G401 (cell line): ENCODE measurements at regions not wholly inside any gene's neighbourhood (a gene's known extent, or its start where the extent isn't known, plus 50 kb on each side); places are given as distances from the start of the nearest gene placed in this dataset.

ENCODE experiments used
- DNase-seq: peaks from one replicate; pipeline ENCODE4 v3.0.0-alpha.2; 2015; ENCODE audit warnings: low spot score
- in situ Hi-C: cut with HindIII; loops from 2 replicates; pipeline ENCODE4 v1.10.0; 2016; ENCODE audit warnings: low sequenced_read_pairs, mixed read lengths

DNA sequence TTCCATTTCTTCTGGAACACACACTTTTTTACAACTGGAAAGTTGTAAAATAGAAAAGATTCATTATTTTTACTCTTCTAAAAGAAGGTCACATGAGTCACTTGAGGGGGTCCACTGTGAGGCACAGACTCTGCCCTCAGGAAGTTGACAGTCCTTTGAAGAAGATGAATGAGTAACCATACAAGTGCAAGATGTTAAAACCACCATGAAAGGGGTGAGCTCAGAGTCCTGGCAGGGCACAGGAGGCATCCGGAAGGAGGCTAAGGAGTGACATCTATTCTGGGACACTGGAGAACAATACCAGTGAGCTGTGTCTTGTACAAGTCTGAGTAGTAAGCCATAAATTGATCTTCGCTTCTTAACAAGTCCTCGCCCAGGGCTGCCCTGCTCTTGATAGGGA lies 126.0 kb upstream of the FRMD6 start:
- in situ Hi-C loops, result no loop called here
- no peak for DNase-seq

DNA sequence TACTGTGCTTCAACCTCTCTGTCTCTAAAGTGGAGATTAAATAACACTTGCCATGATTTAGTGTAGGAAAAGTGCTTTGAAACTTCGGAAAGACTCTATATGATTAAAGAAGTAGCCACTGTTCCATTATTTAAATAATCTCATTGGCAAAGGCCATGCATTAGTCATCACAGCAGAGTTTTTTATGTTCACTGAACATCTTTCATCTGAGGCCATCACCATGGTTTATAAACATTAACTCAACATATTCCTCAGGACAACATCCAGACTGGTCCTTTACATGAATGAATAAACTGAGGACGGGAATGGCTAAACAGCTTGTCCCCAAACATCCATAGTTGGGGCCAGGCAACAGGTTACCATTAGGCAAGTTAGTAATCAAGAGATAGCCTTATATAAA lies 124.6 kb upstream of the FRMD6 start:
- no peak for DNase-seq
- in situ Hi-C loops, result no loop called here

DNA sequence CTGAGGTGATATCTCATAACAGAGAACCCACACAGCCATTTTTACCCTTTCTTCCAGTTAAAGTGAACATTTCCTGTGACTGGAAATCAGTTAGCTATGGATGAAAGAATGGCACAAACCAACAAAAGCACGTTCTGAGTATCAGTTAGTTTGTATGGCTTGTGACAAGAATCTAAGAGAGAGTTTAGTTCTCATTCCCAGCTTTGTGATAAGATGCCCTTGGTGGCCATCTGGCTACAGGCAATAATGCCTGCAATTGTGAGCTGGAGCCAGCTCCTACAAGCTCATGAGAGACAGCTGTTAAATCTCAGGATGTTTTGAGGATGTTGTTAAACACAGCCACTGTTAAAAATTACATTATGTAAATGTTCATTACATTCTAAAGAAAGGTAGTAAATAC lies 122.0 kb upstream of the FRMD6 start:
- no peak for DNase-seq
- in situ Hi-C loops, result no loop called here

DNA sequence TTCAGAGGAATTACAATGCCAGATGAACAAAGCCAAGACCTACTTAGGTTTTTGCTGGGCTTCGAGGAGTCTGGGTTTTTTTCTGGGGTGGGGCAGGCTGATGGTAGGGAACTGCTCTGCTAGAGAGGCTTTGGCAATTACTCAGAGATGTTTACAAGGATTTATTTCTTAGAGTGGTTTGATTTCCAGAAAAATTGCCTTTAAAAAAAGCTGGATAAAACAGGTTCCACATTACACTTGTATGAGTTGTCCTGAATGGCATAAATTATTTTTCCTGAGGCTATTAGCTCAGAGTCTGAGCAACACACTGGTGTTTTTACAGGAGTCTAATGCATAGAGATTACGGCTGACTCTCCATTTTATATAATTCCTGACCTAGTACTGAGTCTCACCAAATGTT lies 118.5 kb upstream of the FRMD6 start:
- DNase-seq, result no peak
- in situ Hi-C loops, result no loop called here

DNA sequence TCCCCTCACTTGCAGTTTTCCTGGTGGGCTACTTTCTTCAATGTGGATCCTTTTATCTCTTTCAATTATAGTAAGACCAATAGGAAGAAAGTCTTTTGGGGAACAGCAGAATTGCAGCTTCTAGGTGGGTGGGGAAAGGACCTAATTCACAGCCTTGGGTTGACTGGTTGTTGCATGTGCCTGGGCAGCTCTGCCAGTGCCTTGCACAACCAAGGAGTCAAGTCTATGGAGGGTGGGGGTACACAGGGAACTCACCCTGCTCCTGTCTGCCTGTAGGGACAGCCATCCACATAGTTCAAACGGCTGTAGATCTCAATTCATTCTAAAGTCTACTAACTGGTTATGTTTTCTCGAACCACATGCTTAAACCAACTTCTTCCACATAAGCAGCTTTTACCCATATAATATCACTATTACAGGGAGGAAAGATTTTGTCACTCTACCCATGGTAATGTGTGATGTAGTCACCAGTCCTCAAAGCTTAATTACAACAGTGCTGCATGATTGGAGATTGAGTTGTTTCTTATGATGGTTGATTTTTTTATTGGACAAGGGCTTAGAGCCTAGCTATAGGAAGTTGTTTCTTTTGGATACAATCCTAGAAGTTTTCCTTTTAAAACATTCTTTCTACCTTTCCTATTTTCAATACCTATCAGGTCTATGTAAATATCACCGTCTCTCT lies 117.7 kb upstream of the FRMD6 start:
- in situ Hi-C loops, result no loop called here
- no peak for DNase-seq

DNA sequence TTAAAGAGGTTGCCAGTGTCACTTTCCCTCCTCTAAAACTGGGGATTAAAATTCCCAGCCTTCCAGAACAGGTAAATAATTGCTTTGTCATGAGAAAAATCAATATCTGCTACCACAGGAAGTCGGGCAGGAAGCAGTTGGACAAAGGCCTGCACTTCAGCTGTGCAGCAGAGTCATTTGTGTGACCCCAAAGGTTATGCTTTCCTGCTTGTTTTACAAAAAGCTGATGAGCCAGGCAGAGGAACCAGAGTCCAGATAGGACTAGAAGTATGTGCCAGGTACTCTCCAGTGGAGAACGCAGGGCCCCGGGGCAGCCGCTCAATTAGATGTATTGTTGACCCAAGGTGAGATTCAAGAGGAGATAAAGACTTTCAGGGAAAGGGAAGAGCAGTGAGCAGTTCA lies 117.1 kb upstream of the FRMD6 start:
- in situ Hi-C loops, result no loop called here
- no peak for DNase-seq

DNA sequence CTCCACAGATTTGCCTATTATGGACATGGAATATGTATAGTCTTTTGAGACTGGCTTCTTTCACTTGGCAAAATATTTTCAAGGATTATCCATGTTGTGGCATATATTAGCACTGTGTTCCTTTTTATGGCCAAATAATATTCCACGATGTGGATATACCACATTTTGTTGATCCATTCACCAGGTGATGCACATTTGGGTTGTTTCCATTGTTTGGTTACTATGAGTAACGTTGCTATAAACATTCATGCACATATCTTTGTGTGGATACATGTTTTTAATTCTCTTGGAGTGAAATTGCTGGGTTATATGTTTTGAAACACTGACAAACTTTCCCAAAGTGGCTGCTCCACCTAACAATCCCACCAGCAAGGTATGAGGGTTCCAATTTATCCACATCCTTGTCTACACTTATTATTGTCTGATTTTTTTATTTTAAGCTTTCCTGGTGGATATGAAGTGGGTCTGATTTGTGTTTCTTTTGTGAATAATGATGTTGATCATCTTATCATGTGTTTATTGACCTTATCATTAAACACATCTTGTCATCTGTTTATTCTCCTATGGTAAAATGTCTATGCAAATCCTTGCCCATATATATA lies 116.2 kb upstream of the FRMD6 start:
- in situ Hi-C loops, result no loop called here

DNA sequence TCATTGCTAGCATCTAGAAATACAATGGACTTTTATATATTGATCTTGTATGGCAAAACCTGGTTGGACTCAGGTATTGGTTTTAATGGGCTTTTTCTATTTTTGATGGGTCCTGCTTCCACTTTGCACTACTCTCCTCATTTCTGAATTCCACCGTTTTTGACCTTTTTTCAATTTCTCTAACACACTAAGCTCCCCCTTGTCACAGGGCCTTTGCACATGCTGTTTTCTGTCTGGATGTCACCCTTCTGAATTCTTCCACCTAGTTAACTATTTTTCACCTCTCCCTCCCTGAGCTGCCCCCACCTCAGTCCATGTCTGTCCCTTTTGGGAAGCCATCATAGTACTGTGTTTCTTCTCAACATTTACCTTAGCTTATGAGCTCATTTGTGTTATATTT lies 112.7 kb upstream of the FRMD6 start:
- DNase-seq, result no peak

More for the DNA sequence above, 116.2 kb upstream of the FRMD6 start:
- no peak for DNase-seq

DNA sequence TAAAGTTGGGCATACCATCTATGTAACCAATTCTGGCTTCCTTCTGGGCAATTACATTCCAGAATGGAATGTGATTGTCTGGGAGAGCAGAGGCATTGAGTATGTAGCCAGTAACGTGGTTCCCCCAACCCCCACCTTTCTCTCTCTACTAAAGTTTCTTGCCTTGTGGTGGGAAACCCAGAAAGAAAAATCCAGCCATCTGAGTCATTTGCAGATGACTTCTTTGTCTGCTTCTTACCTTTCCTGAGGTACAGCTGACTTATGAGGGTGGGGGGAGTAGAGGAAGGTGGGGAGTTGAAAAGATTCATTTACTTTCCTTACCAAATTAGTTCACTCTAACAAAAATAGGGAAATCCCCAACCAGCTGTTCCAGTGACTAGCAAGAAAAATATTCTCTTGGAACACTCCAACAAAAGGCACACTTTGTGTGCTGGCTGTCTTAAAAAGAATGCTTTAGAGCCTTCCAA lies 112.1 kb upstream of the FRMD6 start:
- no peak for DNase-seq
- in situ Hi-C loops, result no loop called here

More for the DNA sequence above, 112.7 kb upstream of the FRMD6 start:
- in situ Hi-C loops, result no loop called here

DNA sequence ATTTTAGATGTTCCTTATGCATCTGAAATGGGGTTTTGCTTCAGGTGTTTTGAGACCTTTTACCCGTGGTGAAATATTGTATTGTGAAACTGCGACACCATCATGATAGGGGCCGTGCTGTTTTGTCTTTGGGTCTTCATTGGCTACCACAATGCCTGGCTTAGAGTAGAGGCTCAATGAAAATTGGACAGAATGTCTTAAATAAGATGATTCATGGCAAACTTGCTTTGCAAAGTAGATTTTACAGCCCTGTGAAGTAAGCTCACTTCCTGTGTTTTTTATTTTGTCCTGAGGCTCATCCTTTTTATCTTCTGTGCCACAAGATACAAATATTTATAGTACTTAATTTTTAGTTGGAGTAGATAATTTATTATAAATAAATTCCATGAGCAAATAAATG lies 111.3 kb upstream of the FRMD6 start:
- in situ Hi-C loops, result no loop called here
- no peak for DNase-seq

DNA sequence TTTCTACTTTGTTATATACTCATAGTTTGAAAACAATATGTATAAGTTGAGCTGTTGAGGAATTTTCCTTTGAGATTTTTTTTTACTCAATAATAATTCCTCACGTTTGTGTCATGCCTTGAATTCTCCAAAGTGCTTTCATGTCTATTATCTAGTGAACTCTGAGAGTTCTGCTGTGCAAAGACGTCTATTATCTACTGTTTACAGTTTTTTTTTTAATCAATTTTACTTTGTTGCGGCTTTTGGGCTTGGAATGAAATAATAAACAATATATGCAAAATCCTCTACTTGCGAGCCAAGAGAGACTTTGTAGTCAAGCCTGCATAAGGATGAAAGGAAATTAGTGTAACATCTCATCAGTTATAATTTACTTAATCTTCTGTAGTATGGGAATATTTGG lies 107.2 kb upstream of the FRMD6 start:
- DNase-seq, result no peak
- in situ Hi-C loops, result no loop called here

DNA sequence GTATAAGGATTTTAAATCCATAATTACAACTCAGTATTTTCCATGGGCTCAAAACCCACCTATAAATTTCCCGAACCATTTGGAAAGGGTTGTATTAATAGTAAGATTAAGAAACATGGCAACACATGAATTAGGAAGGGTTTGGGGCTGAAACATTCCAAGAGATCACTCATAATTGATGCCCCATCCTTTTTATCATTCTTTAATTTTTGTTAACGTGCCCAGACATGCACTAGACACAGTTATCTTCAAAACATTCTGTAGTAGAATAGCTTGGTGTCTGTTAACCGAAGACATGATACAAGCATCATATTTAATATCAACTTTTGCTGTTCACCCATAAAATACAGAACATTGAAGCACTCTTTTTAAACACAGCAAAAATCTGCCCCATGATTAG lies 106.8 kb upstream of the FRMD6 start:
- no peak for DNase-seq
- in situ Hi-C loops, result no loop called here

DNA sequence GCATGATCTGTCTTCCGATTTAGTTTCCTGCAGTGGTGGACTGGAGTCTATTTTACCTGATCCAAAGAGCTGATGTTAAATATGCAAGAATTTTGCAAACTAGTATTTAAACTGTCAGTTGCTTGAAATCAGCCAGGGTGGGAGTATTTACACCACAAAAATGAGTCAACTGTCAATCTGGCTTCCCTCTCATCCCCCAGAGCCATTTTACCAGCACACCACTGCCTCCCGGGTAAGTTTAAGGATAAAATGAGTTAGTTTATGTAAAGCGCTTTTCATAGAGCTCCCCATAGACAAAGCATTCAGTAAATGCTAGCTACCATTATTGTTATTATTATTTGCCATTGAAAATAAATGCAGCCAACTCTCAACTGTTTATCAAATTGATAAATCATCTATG lies 106.3 kb upstream of the FRMD6 start:
- in situ Hi-C loops, result no loop called here
- no peak for DNase-seq

DNA sequence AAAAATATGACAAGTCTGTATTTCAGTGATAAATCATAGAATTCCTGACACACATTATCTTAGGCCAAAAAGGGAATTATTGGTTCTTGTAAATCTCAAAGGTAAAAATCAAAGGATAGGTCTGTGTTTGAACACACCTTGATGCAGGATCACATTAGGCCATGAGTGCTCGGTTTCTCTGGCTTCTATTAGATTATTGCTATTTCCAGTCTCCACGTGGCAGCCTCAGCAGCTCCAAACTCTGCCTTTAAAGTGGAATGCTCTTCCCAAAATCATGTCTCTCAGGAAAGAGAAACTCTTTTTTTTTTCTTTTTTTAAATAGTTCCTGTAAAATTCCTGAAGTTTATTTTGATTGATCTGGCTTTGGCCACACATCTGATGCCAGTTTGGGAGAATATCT lies 105.6 kb upstream of the FRMD6 start:
- in situ Hi-C loops, result no loop called here

DNA sequence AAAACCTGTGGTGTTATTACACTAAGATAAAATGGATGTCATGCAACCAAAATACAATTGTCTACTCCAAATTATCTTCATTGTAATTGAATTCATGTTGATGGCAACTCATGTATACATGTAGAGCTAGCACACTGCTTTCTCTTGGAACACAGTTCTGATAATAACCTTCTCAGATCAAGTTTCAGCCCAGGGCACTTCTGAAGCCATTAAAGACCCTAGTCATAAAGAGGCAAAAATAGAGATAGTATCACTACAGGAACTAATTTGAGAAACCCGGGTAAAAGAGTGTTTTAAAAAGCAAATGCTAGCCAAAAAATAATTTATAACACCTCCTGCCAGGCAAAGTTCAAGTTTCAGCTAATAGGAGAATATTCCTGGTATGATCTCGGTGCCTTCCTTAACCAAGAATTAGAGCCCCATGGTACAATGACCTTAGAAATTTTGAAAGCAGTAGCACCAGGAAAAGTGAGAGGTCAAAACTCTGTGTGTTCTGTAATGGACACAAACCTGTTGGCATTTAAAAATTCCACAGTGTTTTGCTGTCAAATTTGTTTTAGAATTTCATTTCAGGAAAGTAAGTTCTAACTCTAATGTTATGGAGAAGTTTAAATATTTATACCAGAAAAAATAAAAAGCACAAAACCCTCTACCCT lies 105.0 kb upstream of the FRMD6 start:
- in situ Hi-C loops, result no loop called here
- DNase-seq, result no peak

More for the DNA sequence above, 105.6 kb upstream of the FRMD6 start:
- DNase-seq, result no peak

DNA sequence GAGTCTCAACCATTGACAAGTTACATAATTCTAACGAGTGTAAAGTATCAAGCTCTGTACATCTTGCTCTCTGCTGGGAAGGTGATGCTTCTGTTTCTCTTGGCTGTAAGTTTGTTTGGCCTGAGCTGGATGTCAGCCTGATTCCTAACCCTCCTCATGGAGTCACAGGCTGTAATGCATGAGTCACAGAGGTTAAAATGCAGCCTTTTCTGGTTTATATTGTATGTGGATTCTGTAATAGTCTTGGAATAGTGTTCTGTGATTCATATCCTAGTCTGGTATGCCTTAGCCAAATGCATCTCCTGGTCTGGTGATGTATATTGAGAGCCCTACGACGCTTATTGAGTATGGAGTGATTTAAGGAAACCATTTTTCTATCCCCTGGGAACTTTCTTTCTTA lies 104.5 kb upstream of the FRMD6 start:
- DNase-seq, result peak; percentile 2
- in situ Hi-C loops, result no loop called here

DNA sequence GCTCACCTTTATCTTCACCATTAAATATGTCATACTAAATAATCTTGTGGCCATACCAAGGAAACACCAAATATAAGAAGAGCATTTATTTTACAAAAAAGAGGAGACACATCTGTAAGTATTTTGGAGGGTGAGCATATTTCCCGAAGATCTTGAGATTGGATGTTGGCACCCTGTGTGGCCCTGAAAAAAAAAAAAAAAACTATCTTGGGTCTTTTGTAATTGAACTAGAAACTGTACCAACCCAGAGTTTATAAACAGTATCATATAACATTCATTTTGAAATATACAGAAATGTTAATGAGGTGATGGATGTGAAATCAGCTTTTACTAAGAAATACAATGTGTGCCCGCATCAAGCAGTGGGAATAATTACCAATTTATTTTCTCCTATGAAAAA lies 104.0 kb upstream of the FRMD6 start:
- in situ Hi-C loops, result no loop called here
- no peak for DNase-seq

DNA sequence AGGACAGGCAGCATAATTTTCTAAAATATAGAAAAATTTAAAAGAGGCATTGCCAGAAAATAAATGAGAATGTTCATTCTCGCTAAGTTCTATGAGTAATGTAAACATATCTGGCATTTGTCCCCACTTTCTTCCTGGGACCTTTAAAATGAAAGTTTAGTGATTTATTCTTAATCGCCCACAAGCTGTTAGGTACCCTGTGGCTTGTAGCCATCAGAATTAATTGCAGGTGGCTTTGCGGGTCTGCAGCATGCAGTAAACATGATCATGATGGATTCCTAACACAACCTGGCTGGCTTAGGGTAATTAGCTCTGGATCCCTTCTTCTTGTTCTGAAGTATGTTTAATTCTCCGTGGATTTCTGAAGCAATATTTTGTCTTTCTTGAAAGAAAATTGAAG lies 103.5 kb upstream of the FRMD6 start:
- no peak for DNase-seq
- in situ Hi-C loops, result no loop called here

DNA sequence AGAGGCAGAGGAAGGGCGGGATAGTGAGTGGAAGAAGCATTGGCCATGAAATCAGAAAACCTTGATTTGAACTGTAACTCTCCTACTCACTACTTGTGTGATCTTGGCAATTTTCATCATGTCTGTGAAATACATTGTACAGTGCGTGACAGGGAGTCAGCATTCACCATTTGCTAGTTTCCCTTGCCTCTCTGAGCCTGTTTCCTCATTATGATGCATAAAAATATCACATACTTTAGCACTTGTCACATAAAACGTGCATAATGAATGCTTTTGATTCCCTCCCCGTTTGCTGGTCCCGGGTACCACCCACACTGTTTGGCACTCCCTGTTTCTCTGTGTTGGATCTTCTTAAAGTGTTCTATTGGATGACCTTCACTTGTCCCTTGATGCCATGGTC lies 101.1 kb upstream of the FRMD6 start:
- in situ Hi-C loops, result no loop called here
- no peak for DNase-seq

DNA sequence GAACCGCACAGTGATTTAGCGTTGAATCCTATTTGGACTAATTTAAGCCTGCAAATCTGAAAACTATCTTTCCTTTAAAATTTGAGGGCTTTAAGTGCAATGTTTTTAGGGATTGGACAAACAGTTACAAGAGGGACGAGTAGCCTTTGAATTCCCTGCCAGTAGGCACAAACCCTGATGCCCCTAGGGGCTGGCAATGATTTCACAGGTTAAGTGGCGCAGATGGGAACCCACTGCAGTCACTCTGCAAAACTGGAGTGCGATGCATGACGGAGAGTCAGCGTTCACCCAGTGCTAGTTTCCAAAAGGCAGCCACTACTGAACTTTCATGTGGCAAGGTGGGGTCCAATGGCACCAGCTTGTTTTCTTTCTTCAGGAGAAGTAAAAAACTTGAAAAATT lies 99.4 kb upstream of the FRMD6 start:
- in situ Hi-C loops, result no loop called here
- DNase-seq, result no peak
